Transverse colon (tissue), 4 donors: ENCODE measurements at regions not wholly inside any gene's neighbourhood (a gene's known extent, or its start where the extent isn't known, plus 50 kb on each side); places are given as distances from the start of the nearest gene placed in this dataset.

Experiments
- DNase-seq: peaks from one replicate; pipeline ENCODE4 v3.0.0-alpha.2; 2019
- H3K27ac ChIP-seq, 4 donors: fragments of 200-600 bp; sonication (generic); 2 replicates each; pipeline ENCODE4 v1.5.1; 2016 to 2018; ENCODE audit warnings: inconsistent platforms in 4 of 4
- H3K27me3 ChIP-seq: fragments of 200-600 bp; sonication (generic); 2 replicates; pipeline ENCODE4 v1.5.1; 2017; ENCODE audit warnings: inconsistent platforms
- H3K36me3 ChIP-seq, 4 donors: fragments of 200-600 bp; sonication (generic); 2 replicates each; pipeline ENCODE4 v1.5.1; 2017 to 2019; ENCODE audit warnings: inconsistent platforms in 4 of 4
- H3K4me1 ChIP-seq, 4 donors: fragments of 200-600 bp; sonication (generic); 2 replicates each; pipeline ENCODE4 v1.5.1; 2017 to 2020; ENCODE audit warnings: inconsistent platforms in 4 of 4
- H3K4me3 ChIP-seq, 4 donors: fragments of 200-600 bp; sonication (generic); 1 replicate in 1 of 4; 2 replicates in 3 of 4; pipeline versions ENCODE4 v1.5.1 to v1.6.1; 2017 to 2019; ENCODE audit warnings: inconsistent platforms in 4 of 4
- H3K9me3 ChIP-seq, 2 donors: fragments of 200-600 bp; sonication (generic); 2 replicates each; pipeline ENCODE4 v1.5.1; 2017 to 2019; ENCODE audit warnings: inconsistent platforms in 2 of 2
- EP300 ChIP-seq: sonication (generic); formaldehyde crosslinking; IDR thresholded peaks from one replicate; pipeline ENCODE4 v1.6.1; 2017; ENCODE audit warnings: antibody characterized with exemption, low read depth
- POLR2A ChIP-seq: fragments of 450-650 bp; IDR thresholded peaks from one replicate; pipeline ENCODE4 v1.6.1; 2016; ENCODE audit warnings: antibody characterized with exemption, mild to moderate bottlenecking, moderate library complexity
- POLR2AphosphoS5 ChIP-seq, 3 donors: sonication (generic); formaldehyde crosslinking; IDR thresholded peaks; one replicate each; pipeline ENCODE4 v1.6.1; 2016; ENCODE audit warnings: antibody characterized with exemption in 3 of 3
- WGBS, 2 donors: methylation state at CpG; one replicate each; pipeline ENCODE4 v1.1.5; 2018; ENCODE audit warnings: low coverage in 1 of 2; 5-methylcytosine and 5-hydroxymethylcytosine counted together
- in situ Hi-C, 4 donors: fragments of 200-750 bp; cut with MboI; loops; one replicate each; pipeline versions ENCODE4 v1.15.0 to v1.15.1; 2017; ENCODE audit warnings: low sequenced_read_pairs in 3 of 4, low pct_ligation_motif_present in 1 of 4, low pct_unique_long_range_greater_than_20kb in 1 of 4
- intact Hi-C: fragments of 100-400 bp; cut with DNase I; formaldehyde crosslinking; loops from one replicate; pipeline ENCODE4 v1.15.1; 2023; ENCODE audit warnings: low total_unique reads
- TF ChIP-seq, protein P1 (sequence below), 5 experiments: fragments of 200-600 bp in 3 of 5; fragments of 450-650 bp in 2 of 5; sonication (generic) in 3 of 5; IDR thresholded peaks; 1 replicate in 2 of 5; 2 replicates in 3 of 5; pipeline ENCODE4 v1.5.1; 2016 to 2017; ENCODE audit warnings: antibody characterized with exemption in 5 of 5, inconsistent platforms in 3 of 5, mild to moderate bottlenecking in 2 of 5, moderate library complexity in 1 of 5

DNA sequence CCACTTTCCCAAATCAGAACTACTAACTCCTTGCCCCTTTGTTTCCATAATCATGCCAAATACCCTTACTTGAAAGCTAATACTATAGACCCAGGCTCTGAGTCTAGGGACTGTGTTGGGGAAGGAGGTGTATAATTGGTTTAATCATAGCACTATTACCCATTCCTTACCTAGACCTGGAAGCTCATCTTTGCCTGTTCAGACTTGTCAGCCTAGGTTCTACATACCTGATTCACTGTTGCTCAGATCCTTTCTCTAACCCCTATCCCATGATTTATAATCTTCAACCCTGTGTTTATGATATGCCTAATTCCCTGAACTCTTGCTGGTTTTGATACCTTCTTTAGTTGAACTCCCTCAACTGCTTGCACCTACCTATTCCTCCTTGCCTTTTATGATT lies 123.1 kb upstream of the GRIA3 start:
- H3K36me3 ChIP-seq = no peaks in the 10 kb centered on the region
- DNase-seq = no peak
- H3K27ac ChIP-seq = no peak overlapping the region
- TF ChIP-seq, protein P1, sequence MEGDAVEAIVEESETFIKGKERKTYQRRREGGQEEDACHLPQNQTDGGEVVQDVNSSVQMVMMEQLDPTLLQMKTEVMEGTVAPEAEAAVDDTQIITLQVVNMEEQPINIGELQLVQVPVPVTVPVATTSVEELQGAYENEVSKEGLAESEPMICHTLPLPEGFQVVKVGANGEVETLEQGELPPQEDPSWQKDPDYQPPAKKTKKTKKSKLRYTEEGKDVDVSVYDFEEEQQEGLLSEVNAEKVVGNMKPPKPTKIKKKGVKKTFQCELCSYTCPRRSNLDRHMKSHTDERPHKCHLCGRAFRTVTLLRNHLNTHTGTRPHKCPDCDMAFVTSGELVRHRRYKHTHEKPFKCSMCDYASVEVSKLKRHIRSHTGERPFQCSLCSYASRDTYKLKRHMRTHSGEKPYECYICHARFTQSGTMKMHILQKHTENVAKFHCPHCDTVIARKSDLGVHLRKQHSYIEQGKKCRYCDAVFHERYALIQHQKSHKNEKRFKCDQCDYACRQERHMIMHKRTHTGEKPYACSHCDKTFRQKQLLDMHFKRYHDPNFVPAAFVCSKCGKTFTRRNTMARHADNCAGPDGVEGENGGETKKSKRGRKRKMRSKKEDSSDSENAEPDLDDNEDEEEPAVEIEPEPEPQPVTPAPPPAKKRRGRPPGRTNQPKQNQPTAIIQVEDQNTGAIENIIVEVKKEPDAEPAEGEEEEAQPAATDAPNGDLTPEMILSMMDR (IDR thresholded peaks at IDR 0.05) = no peak
- TF ChIP-seq POLR2A (no peak), POLR2AphosphoS5 (IDR thresholded peaks at IDR 0.05) (no peak), EP300 (no peak)
- no peaks in the 10 kb centered on the region for H3K4me1 ChIP-seq
- H3K4me3 ChIP-seq = no peak overlapping the region
- in situ Hi-C loops (no loop called here), intact Hi-C loops (no loop called here)
- no peaks in the 10 kb centered on the region for H3K27me3 ChIP-seq
- no peaks in the 10 kb centered on the region for H3K9me3 ChIP-seq

DNA sequence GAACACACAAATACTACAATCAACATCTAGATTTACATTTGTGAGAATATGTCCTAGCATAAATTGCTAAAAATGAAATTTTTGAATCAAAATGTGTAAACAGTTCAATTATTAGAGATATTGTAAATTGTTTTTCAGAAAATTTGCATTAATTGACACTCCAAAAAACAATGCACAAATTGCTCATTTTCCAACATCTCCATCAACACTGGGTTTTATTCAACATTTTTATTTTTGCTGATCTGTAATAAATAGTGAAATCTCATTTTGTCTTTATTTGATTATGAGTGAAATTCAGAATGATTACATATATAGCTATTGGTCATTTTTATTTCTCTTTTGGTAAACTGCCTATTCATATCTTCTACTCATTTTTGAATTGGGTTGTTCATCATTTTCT lies 120.0 kb upstream of the GRIA3 start:
- in situ Hi-C loops = no loop called here
- Histone ChIP-seq H3K27me3 (no peaks in the 10 kb centered on the region), H3K4me3 (no peak overlapping the region), H3K36me3 (no peaks in the 10 kb centered on the region), H3K9me3 (no peaks in the 10 kb centered on the region), H3K4me1 (no peaks in the 10 kb centered on the region), H3K27ac (no peak overlapping the region)
- intact Hi-C loops = no loop called here
- no peak for DNase-seq
- TF ChIP-seq POLR2AphosphoS5 (IDR thresholded peaks at IDR 0.05) = no peak
- TF ChIP-seq, protein P1 (IDR thresholded peaks at IDR 0.05) = no peak
- no peak for TF ChIP-seq POLR2A
- TF ChIP-seq EP300 = no peak

DNA sequence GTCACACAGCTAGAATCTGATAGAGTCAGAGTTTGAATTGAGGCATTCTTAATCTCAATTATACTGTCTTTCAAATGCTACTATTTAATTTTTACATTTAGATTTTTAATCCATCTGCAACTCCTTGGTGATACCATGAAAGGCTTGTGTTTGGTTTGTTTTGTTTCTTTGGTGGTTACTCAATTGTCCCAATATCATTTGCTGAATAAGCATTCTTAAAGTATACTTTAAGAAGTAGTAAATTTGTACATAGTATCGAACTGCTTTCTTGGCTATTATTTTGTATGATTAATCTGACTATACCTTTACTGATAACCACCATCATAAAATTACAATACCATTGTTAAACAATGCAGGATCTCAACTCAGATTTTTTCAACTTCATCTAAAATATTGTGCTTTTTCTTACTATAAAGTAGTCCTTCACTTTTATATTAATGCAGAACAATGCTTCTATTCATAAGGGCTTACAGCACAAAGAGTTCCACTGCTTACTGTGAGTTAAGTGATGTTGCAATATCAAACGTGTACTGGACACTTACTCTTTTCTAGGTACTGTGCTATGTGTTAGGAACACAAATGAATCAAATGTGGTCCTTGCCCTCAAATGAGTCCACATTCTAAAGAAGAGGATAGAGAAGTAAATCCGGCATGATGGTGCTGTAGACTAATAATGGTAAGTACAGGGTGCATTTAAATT lies 111.2 kb upstream of the GRIA3 start:
- intact Hi-C loops = no loop called here
- no peak for DNase-seq
- in situ Hi-C loops = no loop called here
- Histone ChIP-seq H3K4me1 (no peaks in the 10 kb centered on the region), H3K27me3 (no peaks in the 10 kb centered on the region), H3K4me3 (no peak overlapping the region), H3K27ac (no peak overlapping the region), H3K9me3 (no peaks in the 10 kb centered on the region), H3K36me3 (no peaks in the 10 kb centered on the region)
- TF ChIP-seq, protein P1 (IDR thresholded peaks at IDR 0.05) = no peak
- TF ChIP-seq POLR2A (no peak), EP300 (no peak), POLR2AphosphoS5 (IDR thresholded peaks at IDR 0.05) (no peak)
- WGBS, 2 donors = 58 to 70% methylated on average over 2 to 3 of the region's 3 CpGs

DNA sequence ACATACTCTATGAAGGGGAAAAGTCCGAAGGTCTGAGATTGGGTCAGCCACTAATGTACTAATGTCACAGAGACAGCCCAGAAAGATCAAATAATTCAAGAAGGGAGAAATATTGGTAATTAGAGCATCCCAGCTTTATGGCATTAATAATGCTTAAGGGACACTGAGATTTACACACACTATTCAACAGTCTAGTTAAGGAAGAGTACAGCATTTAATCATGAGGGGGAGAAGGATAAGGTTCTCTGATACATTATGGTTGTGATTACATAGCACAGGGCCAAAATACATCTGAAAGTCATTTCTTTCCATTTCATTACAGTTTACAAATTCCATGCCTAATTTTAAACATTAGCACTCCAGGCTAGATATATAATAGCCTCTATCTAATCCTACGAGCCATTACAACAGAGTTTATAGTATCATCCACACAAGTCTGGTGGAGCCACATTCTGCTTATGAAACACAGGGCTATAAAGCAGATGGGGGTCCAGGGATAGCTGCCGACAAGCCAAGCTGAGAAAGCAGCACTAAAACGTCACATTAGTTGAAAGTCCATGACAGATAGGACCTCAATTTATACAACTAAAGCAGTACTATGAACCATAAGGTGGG lies 108.0 kb upstream of the GRIA3 start:
- intact Hi-C loops = no loop called here
- 50% methylated on average over 1 to 4 of the region's 4 CpGs for WGBS, 2 donors
- Histone ChIP-seq H3K27ac (no peak overlapping the region), H3K9me3 (no peaks in the 10 kb centered on the region), H3K36me3 (no peaks in the 10 kb centered on the region), H3K4me3 (no peak overlapping the region), H3K27me3 (no peaks in the 10 kb centered on the region), H3K4me1 (no peaks in the 10 kb centered on the region)
- no peak for DNase-seq
- TF ChIP-seq, protein P1 (IDR thresholded peaks at IDR 0.05) = no peak
- TF ChIP-seq POLR2A (no peak), POLR2AphosphoS5 (IDR thresholded peaks at IDR 0.05) (no peak), EP300 (no peak)
- in situ Hi-C loops = no loop called here
